Osteocyte (in vitro differentiated cells): ENCODE measurements at regions not wholly inside any gene's neighbourhood (a gene's known extent, or its start where the extent isn't known, plus 50 kb on each side); places are given as distances from the start of the nearest gene placed in this dataset.

Experiments
- DNase-seq: peaks from one replicate; pipeline ENCODE4 v3.0.0; 2021; ENCODE audit warnings: mixed read lengths; ENCODE audit not compliant: unreplicated experiment; ENCODE audit errors: extremely low spot score
- H3K27ac Mint-ChIP-seq: one replicate; pipeline ENCODE4 v1.8.0; 2021; ENCODE audit warnings: mild to moderate bottlenecking, mixed read lengths; ENCODE audit not compliant: unreplicated experiment
- H3K27me3 Mint-ChIP-seq: one replicate; pipeline ENCODE4 v1.8.0; 2021; ENCODE audit warnings: mixed read lengths; ENCODE audit not compliant: unreplicated experiment
- H3K36me3 Mint-ChIP-seq: one replicate; pipeline ENCODE4 v1.8.0; 2021; ENCODE audit warnings: mixed read lengths; ENCODE audit not compliant: unreplicated experiment
- H3K4me1 Mint-ChIP-seq: one replicate; pipeline ENCODE4 v1.8.0; 2021; ENCODE audit warnings: mixed read lengths; ENCODE audit not compliant: unreplicated experiment
- H3K4me3 Mint-ChIP-seq: one replicate; pipeline ENCODE4 v1.8.0; 2021; ENCODE audit warnings: mild to moderate bottlenecking, moderate library complexity, mixed read lengths; ENCODE audit not compliant: unreplicated experiment
- H3K9me3 Mint-ChIP-seq: one replicate; pipeline ENCODE4 v1.8.0; 2021; ENCODE audit warnings: mixed read lengths; ENCODE audit not compliant: unreplicated experiment
- TF ChIP-seq, protein P1 (sequence below): fragments of 200-600 bp; sonication (generic); IDR thresholded peaks from 2 replicates; pipeline ENCODE4 v1.5.0; 2021; ENCODE audit warnings: antibody characterized with exemption, mild to moderate bottlenecking, moderate library complexity

DNA sequence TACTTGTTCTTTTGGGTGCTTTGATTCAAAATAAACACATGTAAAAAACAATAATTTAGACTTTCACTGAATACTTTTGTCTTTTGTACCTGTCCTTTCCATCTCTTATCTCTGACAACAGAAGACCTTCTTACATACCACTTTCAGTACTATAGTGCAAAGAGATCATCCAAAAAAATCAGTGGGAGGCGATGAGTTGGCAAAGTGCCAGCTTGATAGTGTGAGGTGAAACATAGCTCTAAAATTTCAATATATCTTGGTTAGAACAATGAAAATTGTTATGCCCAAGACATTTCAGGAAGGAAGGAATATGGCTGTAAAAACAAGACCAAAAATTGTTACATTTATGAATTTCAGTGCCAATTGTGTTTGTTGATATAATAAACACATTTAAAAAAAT lies 390.2 kb upstream of the COBL start:
- H3K27ac Mint-ChIP-seq = no peak overlapping the region
- H3K27me3 Mint-ChIP-seq = no peaks in the 10 kb centered on the region
- TF ChIP-seq, protein P1, sequence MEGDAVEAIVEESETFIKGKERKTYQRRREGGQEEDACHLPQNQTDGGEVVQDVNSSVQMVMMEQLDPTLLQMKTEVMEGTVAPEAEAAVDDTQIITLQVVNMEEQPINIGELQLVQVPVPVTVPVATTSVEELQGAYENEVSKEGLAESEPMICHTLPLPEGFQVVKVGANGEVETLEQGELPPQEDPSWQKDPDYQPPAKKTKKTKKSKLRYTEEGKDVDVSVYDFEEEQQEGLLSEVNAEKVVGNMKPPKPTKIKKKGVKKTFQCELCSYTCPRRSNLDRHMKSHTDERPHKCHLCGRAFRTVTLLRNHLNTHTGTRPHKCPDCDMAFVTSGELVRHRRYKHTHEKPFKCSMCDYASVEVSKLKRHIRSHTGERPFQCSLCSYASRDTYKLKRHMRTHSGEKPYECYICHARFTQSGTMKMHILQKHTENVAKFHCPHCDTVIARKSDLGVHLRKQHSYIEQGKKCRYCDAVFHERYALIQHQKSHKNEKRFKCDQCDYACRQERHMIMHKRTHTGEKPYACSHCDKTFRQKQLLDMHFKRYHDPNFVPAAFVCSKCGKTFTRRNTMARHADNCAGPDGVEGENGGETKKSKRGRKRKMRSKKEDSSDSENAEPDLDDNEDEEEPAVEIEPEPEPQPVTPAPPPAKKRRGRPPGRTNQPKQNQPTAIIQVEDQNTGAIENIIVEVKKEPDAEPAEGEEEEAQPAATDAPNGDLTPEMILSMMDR = no peak
- no peak for DNase-seq
- peaks cover 10% of the 10 kb centered on the region for H3K9me3 Mint-ChIP-seq
- H3K36me3 Mint-ChIP-seq = no peaks in the 10 kb centered on the region
- no peaks in the 10 kb centered on the region for H3K4me1 Mint-ChIP-seq
- H3K4me3 Mint-ChIP-seq = no peak overlapping the region

DNA sequence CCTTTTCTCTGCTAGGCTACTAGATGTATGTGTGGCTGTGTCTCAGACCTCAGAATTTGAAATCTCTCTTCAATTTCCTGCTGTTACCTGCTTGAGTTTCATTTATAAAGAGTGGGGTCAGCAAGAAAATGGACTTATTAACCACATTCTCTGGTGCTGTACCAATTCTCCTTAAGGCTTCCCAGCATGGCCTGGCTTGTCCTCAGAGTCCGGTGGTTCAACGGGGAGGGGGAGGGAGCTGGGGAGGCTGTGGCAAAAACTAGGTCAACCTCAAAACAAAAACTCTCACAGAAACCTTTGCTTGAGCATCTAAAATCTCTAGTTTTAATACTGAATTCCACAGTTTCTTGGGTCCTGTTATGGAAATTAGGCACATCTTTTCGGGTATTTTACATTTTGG lies 389.1 kb upstream of the COBL start:
- Mint-ChIP-seq H3K36me3 (no peaks in the 10 kb centered on the region), H3K4me3 (no peak overlapping the region), H3K9me3 (peaks cover 17% of the 10 kb centered on the region), H3K27me3 (no peaks in the 10 kb centered on the region), H3K4me1 (no peaks in the 10 kb centered on the region), H3K27ac (no peak overlapping the region)
- DNase-seq = no peak
- TF ChIP-seq, protein P1 = no peak

DNA sequence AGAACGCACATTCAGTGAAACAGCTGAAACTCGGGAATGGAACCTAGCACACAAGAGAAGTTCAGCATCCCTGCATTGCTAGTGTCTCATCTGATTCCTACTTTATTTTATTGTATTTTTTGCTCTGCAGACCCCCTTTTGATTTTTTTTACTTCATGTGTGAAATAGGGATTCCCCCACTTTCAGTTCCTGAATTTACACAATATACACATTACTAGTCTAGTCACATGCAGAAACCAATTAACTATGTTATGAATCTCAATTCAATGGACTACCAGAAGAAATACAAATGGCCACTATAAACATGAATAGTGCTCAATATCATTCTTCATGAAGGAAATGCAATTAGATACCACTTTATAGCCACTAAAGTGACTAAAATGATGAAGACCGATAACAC lies 386.1 kb upstream of the COBL start:
- Mint-ChIP-seq H3K9me3 (peaks cover 25% of the 10 kb centered on the region), H3K27me3 (no peaks in the 10 kb centered on the region), H3K27ac (no peak overlapping the region), H3K4me3 (no peak overlapping the region), H3K36me3 (no peaks in the 10 kb centered on the region), H3K4me1 (no peaks in the 10 kb centered on the region)
- TF ChIP-seq, protein P1 = no peak
- DNase-seq = no peak

DNA sequence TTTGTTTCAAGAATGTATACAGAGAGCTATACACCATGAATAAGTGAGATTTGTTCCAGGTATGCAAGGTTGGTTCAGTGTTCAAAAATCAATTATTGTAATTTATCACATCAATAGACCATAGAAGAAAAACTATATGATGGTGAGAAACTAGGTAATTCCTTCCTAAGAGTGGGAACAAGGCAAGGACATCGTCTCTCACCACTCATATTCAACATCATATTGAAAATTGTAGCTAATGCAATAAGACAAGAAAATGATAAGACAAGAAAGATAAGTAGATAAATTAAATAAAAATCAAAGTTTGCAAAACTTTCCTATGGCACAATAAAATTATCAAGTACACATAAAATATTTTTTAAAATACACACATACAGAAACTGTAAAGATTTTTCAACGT lies 385.3 kb upstream of the COBL start:
- H3K4me1 Mint-ChIP-seq = no peaks in the 10 kb centered on the region
- no peaks in the 10 kb centered on the region for H3K27me3 Mint-ChIP-seq
- peaks cover 25% of the 10 kb centered on the region for H3K9me3 Mint-ChIP-seq
- H3K4me3 Mint-ChIP-seq = no peak overlapping the region
- H3K36me3 Mint-ChIP-seq = no peaks in the 10 kb centered on the region
- TF ChIP-seq, protein P1 = no peak
- no peak for DNase-seq
- H3K27ac Mint-ChIP-seq = no peak overlapping the region

DNA sequence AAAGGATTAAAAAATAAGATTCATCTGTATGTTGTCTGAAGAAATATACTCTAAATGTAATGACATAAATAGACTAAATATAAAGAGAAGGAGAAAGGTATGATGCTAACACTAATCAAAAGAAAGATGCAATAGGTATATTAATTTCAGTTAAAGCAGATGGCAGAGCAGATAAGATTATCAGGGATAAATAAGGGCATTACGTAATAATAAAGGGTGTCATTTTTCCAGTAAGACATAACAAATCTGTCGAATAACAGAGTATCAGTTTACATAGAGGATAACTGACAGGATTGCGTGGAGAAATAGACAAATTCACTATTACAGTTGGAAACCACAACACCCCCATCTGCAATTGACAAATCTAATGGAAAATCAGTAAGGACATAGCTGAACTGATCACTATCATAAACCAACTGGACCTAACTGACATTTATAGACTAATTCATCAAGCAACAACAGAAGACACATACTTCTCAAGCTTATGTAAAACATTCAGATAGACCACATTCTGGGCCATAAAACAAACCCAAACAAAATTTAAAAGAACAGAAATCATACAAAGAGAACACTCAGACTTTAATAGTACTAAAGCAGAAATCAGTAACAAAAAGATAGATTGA lies 384.1 kb upstream of the COBL start:
- no peak overlapping the region for H3K4me3 Mint-ChIP-seq
- H3K9me3 Mint-ChIP-seq = peaks cover 19% of the 10 kb centered on the region
- no peaks in the 10 kb centered on the region for H3K4me1 Mint-ChIP-seq
- TF ChIP-seq, protein P1 = no peak
- no peak for DNase-seq
- H3K27me3 Mint-ChIP-seq = no peaks in the 10 kb centered on the region
- no peaks in the 10 kb centered on the region for H3K36me3 Mint-ChIP-seq
- no peak overlapping the region for H3K27ac Mint-ChIP-seq
